IgD-negative memory B cell (primary cell): ENCODE measurements at regions not wholly inside any gene's neighbourhood (a gene's known extent, or its start where the extent isn't known, plus 50 kb on each side); places are given as distances from the start of the nearest gene placed in this dataset.
A peak's percentile ranks its signal among the peaks of the same experiment; 100 is the strongest.

Experiments used
- H3K27ac Mint-ChIP-seq, 3 donors: one replicate each; pipeline ENCODE4 v1.8.0; 2020 to 2022; ENCODE audit warnings: mild to moderate bottlenecking in 3 of 3, mixed read lengths in 3 of 3, moderate library complexity in 1 of 3
- H3K27me3 Mint-ChIP-seq: one replicate; pipeline ENCODE4 v1.8.0; 2021; ENCODE audit warnings: mixed read lengths
- H3K36me3 Mint-ChIP-seq: one replicate; pipeline ENCODE4 v1.8.0; 2020; ENCODE audit warnings: mild to moderate bottlenecking, mixed read lengths
- H3K4me1 Mint-ChIP-seq, 3 donors: one replicate each; pipeline ENCODE4 v1.8.0; 2020 to 2022; ENCODE audit warnings: mixed read lengths in 3 of 3, mild to moderate bottlenecking in 1 of 3
- H3K4me3 Mint-ChIP-seq, 4 donors: one replicate each; pipeline ENCODE4 v1.8.0; 2020 to 2022; ENCODE audit warnings: mild to moderate bottlenecking in 4 of 4, mixed read lengths in 4 of 4, moderate library complexity in 3 of 4
- H3K9me3 Mint-ChIP-seq, 3 donors: one replicate each; pipeline ENCODE4 v1.8.0; 2020 to 2021; ENCODE audit warnings: mixed read lengths in 3 of 3, mild to moderate bottlenecking in 1 of 3

DNA sequence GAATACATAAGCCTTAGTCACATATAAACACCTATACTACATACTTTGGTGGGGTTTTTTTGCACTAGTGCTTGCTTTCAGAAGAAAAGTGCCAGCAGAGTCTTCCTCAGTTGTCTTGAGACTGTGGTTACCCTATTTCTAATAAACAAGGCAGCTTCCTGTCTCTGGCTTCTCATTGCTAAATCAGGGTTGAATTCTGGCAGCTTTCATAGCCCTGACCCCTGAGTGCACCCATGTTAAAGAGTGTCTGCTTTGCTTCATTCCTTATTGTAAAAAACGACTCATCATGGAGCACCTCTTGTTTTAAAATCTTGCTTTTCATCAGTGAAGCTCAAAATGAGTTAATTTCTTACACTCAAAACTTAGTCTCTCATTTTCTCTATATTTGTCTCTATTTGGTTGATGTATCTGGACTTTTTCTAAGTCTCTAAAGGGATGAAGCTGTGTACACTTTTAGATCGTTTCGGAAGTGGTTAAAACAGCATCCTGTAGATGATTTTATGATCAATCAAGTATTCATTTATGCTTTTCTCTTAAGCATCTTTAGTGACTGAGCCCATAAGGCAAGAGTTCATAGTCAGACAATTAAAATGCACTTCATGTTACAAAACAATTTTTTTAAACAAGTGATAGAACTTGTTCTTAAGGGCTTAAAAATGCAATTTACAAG lies 72.1 kb downstream of the KLF12 start:
- Mint-ChIP-seq H3K27me3 (no peaks in the 10 kb centered on the region), H3K9me3 (no peaks in the 10 kb centered on the region), H3K27ac (peak overlapping the region; percentile 18 to 92 (median 34)), H3K36me3 (peaks cover 4% of the 10 kb centered on the region), H3K4me3 (peak overlapping the region; percentile 67 to 91 (median 78)), H3K4me1 (peaks cover 59 to 77% (median 71%) of the 10 kb centered on the region in 3 donors)

DNA sequence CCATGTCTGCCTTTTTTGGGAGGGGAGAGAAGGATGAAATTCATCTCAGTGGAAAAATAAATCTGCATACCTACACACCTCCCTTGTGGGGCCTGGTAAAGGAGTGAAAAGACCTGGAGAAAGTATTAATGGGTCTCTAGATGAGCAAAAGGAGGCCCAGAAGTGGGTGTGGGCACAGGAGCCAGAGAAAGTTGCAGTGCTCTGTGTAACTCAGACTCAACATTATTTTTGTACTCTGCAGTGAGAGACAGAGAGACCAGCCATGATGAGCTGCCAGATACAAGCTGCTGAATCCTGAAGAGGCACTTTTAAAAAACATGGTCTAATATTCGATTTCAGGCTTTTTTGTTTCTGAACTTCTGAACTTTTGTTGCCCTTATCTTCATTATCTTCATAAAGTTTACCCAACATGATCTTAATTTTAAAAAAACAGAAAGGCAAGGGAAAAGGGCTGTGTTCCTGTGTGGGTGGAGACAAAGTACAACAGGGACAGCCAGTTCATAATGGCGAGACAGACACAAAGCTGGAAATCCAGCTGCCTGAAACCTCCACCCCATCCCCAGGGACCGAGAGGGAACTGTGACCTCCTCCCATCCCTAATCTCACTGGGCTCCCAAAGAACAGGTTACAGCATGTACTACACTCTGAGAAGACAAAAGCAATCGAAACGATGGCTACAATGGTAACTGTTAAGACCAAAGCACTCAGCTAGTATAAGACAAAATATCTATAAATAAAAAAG lies 77.2 kb downstream of the KLF12 start:
- peak overlapping the region; percentile 4 to 37 (median 23) for H3K27ac Mint-ChIP-seq
- H3K27me3 Mint-ChIP-seq: no peaks in the 10 kb centered on the region
- H3K4me3 Mint-ChIP-seq: peak overlapping the region in 1 of 4 donors; percentile 43
- H3K36me3 Mint-ChIP-seq: peaks cover 4% of the 10 kb centered on the region
- peaks cover 44 to 75% (median 66%) of the 10 kb centered on the region in 3 donors for H3K4me1 Mint-ChIP-seq
- H3K9me3 Mint-ChIP-seq: peaks cover 0 to 3% (median 0%) of the 10 kb centered on the region in 3 donors

DNA sequence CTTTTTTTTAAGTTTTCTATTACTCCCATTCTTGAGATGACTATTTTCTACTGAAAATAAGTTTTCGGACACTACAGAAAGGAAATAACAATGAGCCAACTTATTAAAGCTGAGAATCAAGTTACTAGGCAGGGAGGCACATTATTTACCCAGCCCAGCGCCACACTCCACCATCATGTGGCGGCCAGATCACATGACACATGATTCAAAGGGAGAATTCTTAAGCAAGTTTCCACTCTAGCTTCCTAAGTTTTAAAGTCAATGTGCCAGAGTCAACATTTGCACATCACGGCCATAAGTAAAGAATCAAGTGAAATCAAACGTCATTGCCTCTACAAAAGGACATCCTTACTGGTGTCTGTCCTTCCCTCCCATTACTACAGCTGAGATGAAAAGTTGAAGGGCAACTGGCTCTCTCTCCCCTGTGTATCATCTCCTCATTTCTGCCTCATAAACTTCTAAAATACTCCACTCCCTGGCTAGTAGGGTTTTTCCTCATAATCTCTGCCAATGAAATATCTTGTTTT lies 81.7 kb downstream of the KLF12 start:
- H3K9me3 Mint-ChIP-seq: peaks cover 0 to 3% (median 0%) of the 10 kb centered on the region in 3 donors
- peaks cover 34 to 76% (median 76%) of the 10 kb centered on the region in 3 donors for H3K4me1 Mint-ChIP-seq
- no peaks in the 10 kb centered on the region for H3K27me3 Mint-ChIP-seq
- H3K27ac Mint-ChIP-seq: no peak overlapping the region
- peaks cover 6% of the 10 kb centered on the region for H3K36me3 Mint-ChIP-seq
- peak overlapping the region in 2 of 4 donors; percentile 10 to 30 for H3K4me3 Mint-ChIP-seq

DNA sequence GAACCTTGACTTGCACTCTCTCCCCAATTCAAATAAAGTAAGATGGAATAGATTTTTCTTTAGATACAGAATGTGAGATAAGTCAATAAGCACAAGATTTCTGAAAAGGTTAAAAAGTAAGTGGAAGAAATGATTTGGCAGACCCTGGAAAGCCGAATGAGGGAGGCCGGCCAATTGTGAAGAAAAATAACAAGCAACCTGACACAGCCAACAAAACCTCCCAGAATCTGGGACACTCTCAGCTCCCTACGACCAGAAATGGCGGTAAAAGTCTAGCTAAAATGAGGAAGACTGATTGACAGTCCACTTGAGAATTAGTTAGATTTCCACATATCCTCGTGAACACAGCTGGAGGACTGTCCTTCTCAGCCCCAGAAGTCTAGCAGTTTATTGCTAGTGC lies 85.4 kb downstream of the KLF12 start:
- H3K9me3 Mint-ChIP-seq: peaks cover 0 to 3% (median 0%) of the 10 kb centered on the region in 3 donors
- no peak overlapping the region for H3K4me3 Mint-ChIP-seq
- peaks cover 6% of the 10 kb centered on the region for H3K36me3 Mint-ChIP-seq
- H3K27me3 Mint-ChIP-seq: no peaks in the 10 kb centered on the region
- H3K4me1 Mint-ChIP-seq: peaks cover 27 to 59% (median 49%) of the 10 kb centered on the region in 3 donors
- peak overlapping the region in 1 of 3 donors; percentile 54 for H3K27ac Mint-ChIP-seq

DNA sequence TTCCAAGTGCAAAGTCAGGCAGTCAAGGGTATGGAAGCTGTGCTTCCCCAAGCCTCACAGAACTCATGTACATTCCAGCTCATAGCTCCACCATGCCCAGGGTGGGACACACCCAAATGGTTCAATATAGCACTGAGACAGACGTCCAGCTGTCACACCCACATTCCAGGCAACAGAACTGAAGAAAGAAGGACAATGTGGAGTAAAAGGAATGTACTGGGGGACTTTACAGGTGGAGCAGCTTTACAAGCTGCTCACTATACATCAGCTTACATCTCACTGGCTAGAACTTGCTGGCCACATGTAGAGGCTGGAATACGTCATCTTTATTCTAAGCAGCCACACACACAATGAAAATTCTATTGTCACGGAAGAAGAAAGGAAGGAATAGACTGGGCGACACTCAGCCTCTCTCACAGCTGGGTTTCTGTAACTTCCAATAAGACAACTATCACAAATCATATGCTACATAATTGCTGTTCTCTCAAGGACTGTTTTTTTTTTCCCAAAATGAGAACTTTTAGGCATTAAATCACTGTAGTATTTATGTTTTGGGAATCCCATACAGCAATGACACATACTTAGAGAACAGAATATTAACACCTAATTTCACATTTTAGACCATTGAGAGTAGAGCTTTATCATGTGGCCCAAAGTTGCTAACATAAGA lies 86.1 kb downstream of the KLF12 start:
- Mint-ChIP-seq H3K4me3 (peak overlapping the region in 1 of 4 donors; percentile 43), H3K27me3 (no peaks in the 10 kb centered on the region), H3K4me1 (peaks cover 28 to 56% (median 50%) of the 10 kb centered on the region in 3 donors), H3K36me3 (peaks cover 4% of the 10 kb centered on the region), H3K9me3 (peaks cover 0 to 3% (median 0%) of the 10 kb centered on the region in 3 donors), H3K27ac (no peak overlapping the region)

DNA sequence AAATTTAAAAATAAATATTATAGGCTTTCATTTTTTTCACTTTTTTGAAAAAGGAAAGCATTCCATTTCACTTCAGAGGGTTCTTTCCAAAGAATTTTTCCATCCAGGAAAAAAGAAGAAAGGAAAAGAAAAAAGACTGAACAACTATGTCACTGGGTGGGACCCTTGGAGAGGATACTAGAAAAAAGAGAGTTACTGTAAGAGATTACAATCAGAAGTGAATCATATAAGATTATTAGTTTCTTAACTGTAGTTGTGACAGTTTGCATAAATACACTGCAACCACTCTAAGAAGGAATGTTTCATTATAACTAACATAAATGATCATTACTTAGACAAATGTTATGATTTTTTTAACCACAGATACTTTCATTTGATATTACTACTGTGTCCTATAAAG lies 87.8 kb downstream of the KLF12 start:
- H3K4me1 Mint-ChIP-seq: peaks cover 29 to 60% (median 53%) of the 10 kb centered on the region in 3 donors
- H3K4me3 Mint-ChIP-seq: no peak overlapping the region
- H3K27ac Mint-ChIP-seq: no peak overlapping the region
- H3K36me3 Mint-ChIP-seq: peaks cover 4% of the 10 kb centered on the region
- H3K27me3 Mint-ChIP-seq: no peaks in the 10 kb centered on the region
- H3K9me3 Mint-ChIP-seq: no peaks in the 10 kb centered on the region

DNA sequence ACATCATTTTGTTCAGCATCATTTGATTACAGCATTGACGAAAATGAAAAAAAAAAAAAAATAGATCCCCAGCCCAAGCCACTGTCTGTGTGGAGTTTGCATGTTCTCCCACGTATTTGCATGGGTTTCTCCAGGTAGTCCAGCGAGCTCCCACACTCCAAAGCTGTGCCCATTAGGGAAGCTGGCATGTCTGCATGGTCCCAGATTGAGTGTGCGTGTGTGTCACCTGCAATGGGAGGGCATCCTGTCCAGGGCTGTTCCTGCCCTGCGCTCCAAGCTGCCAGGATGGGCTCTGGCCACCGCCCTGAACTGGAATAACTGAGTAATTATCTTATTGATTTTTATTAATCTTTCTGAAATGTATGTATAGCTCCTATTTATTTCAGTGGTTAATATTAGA lies 88.6 kb downstream of the KLF12 start:
- Mint-ChIP-seq H3K27ac (peak overlapping the region in 1 of 3 donors; percentile 38), H3K4me1 (peaks cover 30 to 63% (median 52%) of the 10 kb centered on the region in 3 donors), H3K9me3 (no peaks in the 10 kb centered on the region), H3K27me3 (no peaks in the 10 kb centered on the region), H3K4me3 (peak overlapping the region in 1 of 4 donors; percentile 11), H3K36me3 (peaks cover 4% of the 10 kb centered on the region)

DNA sequence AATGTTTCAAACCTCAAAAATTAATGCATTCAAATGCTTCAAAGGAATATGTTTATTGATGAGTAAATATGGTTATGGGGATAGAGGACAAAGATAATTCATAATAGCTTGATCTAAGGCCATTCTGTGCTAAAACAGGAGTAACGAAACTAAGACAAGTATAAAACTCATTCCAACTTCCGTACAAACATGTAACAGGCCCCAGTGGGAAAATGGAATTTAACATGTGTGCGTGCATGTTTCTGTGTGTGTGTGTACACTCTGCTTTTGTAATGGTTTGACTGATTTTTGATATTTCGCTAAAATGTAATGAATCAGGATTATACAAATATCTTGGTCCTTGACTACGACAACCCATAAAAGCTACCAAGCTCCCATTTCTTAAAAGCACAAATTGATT lies 91.0 kb downstream of the KLF12 start:
- H3K27ac Mint-ChIP-seq: no peak overlapping the region
- peaks cover 4% of the 10 kb centered on the region for H3K36me3 Mint-ChIP-seq
- no peaks in the 10 kb centered on the region for H3K27me3 Mint-ChIP-seq
- no peaks in the 10 kb centered on the region for H3K9me3 Mint-ChIP-seq
- peaks cover 32 to 53% (median 49%) of the 10 kb centered on the region in 3 donors for H3K4me1 Mint-ChIP-seq
- H3K4me3 Mint-ChIP-seq: no peak overlapping the region

DNA sequence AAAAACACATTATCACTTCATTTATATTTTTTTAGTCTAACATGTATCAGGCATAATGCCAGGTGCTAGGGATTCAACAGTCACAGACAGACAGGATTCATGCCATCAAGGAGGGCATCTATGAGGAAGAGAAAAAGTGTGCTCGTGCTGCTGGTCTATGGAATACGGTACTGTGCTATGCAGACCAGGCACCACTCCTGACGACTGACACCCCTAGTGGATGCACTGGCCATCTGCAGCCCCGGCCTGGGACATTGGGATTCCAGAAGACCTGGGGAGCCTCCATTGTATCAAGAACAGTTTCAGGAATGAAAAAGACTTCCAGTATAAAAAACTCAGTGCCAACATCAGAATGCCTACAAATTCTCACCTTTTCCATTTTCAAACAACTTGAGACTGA lies 94.0 kb downstream of the KLF12 start:
- peak overlapping the region in 1 of 4 donors; percentile 42 for H3K4me3 Mint-ChIP-seq
- peak overlapping the region in 1 of 3 donors; percentile 5 for H3K27ac Mint-ChIP-seq
- H3K9me3 Mint-ChIP-seq: no peaks in the 10 kb centered on the region
- H3K27me3 Mint-ChIP-seq: no peaks in the 10 kb centered on the region
- peaks cover 3% of the 10 kb centered on the region for H3K36me3 Mint-ChIP-seq
- peaks cover 40 to 60% (median 58%) of the 10 kb centered on the region in 3 donors for H3K4me1 Mint-ChIP-seq

DNA sequence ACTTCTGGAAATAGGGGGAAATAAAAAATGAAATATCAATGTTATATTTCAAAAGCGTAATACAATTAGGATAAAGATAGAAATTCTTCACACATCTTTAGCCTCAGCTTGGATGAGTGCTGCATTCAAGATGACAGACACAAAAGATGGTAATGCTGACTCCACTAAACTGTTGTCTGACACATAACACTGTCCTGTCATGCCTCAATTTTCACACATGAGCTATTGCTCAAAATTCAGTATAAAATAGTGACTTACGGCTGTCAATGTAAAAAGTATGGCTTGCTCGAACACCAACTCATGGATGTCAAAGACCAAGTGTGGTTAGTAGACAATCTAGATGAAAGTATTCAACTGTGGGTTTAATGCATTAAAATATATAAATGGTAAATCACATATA lies 94.5 kb downstream of the KLF12 start:
- Mint-ChIP-seq H3K27ac (no peak overlapping the region), H3K4me3 (no peak overlapping the region), H3K27me3 (no peaks in the 10 kb centered on the region), H3K9me3 (no peaks in the 10 kb centered on the region), H3K36me3 (peaks cover 3% of the 10 kb centered on the region), H3K4me1 (peaks cover 43 to 65% (median 60%) of the 10 kb centered on the region in 3 donors)

DNA sequence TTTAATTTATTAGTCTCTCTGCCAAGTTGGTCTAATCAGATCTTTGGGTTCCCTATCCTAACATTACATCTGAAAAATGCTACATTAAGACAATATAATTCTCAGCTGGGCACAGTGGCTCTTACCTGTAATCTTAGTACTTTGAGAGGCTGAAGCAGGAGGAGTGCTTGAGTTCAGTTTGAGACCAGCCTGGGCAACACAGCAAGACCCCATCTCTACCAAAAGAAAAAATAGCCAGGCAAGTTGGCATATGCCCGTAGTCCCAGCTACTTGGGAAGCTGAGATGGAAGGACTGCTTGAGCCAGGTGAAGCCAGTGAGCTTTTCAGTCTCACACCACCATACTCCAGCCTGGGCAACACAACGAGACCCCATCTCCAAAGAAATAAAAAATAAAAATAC lies 95.0 kb downstream of the KLF12 start:
- Mint-ChIP-seq H3K36me3 (no peaks in the 10 kb centered on the region), H3K9me3 (no peaks in the 10 kb centered on the region), H3K4me1 (peaks cover 42 to 63% (median 58%) of the 10 kb centered on the region in 3 donors), H3K27me3 (no peaks in the 10 kb centered on the region), H3K4me3 (no peak overlapping the region), H3K27ac (no peak overlapping the region)

DNA sequence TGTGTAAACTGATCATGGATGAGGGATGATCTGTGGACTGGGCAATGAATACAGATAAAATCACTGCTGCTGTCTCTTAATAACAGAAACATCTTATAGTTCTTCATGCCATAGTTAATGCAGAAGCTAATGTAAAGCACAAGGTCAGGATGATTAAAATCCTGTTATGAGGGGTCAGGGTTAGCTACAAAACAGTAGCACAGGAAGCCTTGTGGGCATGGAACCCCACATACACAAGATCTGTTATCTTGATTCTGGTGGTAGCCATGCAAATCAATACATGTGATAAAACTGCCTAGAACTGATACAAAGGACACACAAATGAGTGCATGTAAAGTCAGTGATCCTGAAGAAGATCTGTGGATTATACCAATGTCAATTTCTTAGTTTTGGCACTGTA lies 96.4 kb downstream of the KLF12 start:
- Mint-ChIP-seq H3K27ac (peak overlapping the region in 1 of 3 donors; percentile 10), H3K36me3 (no peaks in the 10 kb centered on the region), H3K9me3 (no peaks in the 10 kb centered on the region), H3K4me1 (peaks cover 38 to 51% (median 49%) of the 10 kb centered on the region in 3 donors), H3K4me3 (peak overlapping the region in 1 of 4 donors; percentile 71), H3K27me3 (no peaks in the 10 kb centered on the region)

DNA sequence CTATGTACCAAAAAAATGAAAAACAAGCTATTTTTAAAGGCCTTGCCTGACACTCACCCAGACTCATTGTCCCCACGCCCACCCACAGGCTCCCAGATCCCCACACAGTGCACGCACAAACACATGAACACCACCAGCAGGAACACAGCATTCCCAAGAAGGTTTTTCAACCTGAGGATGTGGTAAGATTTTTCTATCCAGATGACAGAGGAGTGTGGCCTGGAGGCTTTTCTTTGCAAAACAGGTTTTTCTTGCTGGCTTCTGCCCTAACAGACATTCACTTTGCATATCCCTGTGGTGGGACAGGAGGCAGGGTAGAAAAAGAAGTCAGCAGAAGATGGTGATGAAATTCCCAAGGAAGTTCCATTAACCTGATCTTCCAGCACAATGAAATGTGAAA lies 97.8 kb downstream of the KLF12 start:
- peaks cover 37 to 49% (median 45%) of the 10 kb centered on the region in 3 donors for H3K4me1 Mint-ChIP-seq
- H3K27ac Mint-ChIP-seq: peak overlapping the region in 1 of 3 donors; percentile 5
- H3K9me3 Mint-ChIP-seq: no peaks in the 10 kb centered on the region
- no peaks in the 10 kb centered on the region for H3K27me3 Mint-ChIP-seq
- H3K4me3 Mint-ChIP-seq: peak overlapping the region in 1 of 4 donors; percentile 70
- H3K36me3 Mint-ChIP-seq: no peaks in the 10 kb centered on the region

DNA sequence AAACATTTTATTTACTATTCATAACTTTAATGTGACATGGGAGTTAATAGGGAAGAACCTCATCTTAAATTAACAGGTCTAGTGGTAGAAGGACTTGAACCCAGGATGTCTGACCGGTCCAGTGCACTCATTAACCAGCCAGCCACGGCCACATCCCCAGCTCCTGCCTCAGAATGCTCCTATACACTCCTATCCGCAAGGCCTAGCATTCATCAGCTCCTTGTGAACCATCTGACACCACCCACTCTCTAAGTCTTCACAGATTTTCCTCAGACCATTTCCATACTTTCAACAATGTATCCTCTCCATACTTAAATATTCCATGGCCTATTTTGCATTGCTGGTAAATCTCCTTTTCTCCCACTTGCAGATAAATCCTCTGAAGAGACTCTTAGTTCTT lies 98.3 kb downstream of the KLF12 start:
- Mint-ChIP-seq H3K36me3 (no peaks in the 10 kb centered on the region), H3K4me3 (no peak overlapping the region), H3K9me3 (peaks cover 0 to 2% (median 0%) of the 10 kb centered on the region in 3 donors), H3K27ac (peak overlapping the region in 1 of 3 donors; percentile 5), H3K27me3 (no peaks in the 10 kb centered on the region), H3K4me1 (peaks cover 34 to 48% (median 44%) of the 10 kb centered on the region in 3 donors)

DNA sequence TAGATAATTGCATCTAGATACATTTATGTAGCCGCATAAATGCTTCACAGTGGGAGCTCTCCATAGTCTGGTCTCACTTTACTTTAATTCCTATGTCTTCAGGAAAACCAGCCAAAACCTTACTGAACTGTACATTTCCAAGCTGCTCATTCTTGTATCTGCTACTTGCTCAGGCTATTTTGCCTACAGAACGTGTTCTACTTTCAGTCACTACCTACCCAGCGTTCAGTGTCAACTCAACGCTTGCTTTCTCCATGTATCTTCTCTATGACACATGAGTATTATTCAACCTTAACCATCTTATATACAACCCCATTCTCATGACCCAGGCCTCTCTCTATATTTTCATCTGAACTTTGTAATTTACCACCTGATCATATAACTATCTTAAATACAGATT lies 101.9 kb downstream of the KLF12 start:
- Mint-ChIP-seq H3K27me3 (no peaks in the 10 kb centered on the region), H3K27ac (peak overlapping the region in 1 of 3 donors; percentile 24), H3K36me3 (no peaks in the 10 kb centered on the region)

More for the DNA sequence above, 101.9 kb downstream of the KLF12 start:
- peak overlapping the region in 1 of 4 donors; percentile 3 for H3K4me3 Mint-ChIP-seq
- H3K4me1 Mint-ChIP-seq: peaks cover 33 to 52% (median 49%) of the 10 kb centered on the region in 3 donors
- H3K9me3 Mint-ChIP-seq: peaks cover 0 to 2% (median 0%) of the 10 kb centered on the region in 3 donors
